ENCODE measurements at regions not wholly inside any gene's neighbourhood (a gene's known extent, or its start where the extent isn't known, plus 50 kb on each side); places are given as distances from the start of the nearest gene placed in this dataset.

DNA sequence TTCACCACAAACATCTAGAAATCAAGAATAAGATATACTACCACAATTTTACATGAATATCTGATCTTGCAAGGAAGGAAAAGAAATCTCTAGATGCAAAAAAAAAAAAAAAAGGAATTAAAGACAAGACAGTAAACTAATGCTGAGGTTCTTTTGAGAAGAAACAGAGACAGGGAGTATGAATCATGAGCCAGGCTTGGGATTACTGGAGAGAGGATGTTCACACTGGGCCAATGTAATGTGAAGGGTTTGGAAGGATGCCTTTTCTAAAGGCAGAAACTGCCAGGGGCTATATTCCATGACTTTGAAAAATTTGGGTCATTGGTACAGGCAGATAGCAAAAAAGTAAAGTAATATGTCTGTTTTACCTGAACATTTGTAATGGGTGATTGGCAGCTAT, 573.0 kb upstream of the IGFBP3 start:
- TF ChIP-seq GATA2 (IDR thresholded peaks at IDR 0.05; ENCODE audit: low read depth, low read length) (no peak), GATA3 (IDR thresholded peaks at IDR 0.05; ENCODE audit: low read depth, low read length) (no peak)

Data from SH-SY5Y (cell line).